ENCODE measurements at regions not wholly inside any gene's neighbourhood (a gene's known extent, or its start where the extent isn't known, plus 50 kb on each side); places are given as distances from the start of the nearest gene placed in this dataset.

- Histone ChIP-seq H3K36me3 (ENCODE audit: insufficient read depth) (no peaks in the 10 kb centered on the region), H3K9ac (no peak overlapping the region), H3K27me3 (ENCODE audit: insufficient read depth, low read depth) (no peaks in the 10 kb centered on the region), H4K20me1 (ENCODE audit: insufficient read depth) (no peaks in the 10 kb centered on the region), H3K4me2 (no peak overlapping the region), H3K79me2 (ENCODE audit: insufficient read depth, low read depth) (no peaks in the 10 kb centered on the region), H3K27ac (no peak overlapping the region), H3K4me1 (ENCODE audit: low read depth, poor library complexity, severe bottlenecking) (no peaks in the 10 kb centered on the region), H2AFZ (ENCODE audit: low read depth) (no peak overlapping the region), H3K4me3 (IDR thresholded peaks at IDR 0.05; ENCODE audit: insufficient read depth, low read depth, low read length) (no peak overlapping the region)
- TF ChIP-seq, protein P1, sequence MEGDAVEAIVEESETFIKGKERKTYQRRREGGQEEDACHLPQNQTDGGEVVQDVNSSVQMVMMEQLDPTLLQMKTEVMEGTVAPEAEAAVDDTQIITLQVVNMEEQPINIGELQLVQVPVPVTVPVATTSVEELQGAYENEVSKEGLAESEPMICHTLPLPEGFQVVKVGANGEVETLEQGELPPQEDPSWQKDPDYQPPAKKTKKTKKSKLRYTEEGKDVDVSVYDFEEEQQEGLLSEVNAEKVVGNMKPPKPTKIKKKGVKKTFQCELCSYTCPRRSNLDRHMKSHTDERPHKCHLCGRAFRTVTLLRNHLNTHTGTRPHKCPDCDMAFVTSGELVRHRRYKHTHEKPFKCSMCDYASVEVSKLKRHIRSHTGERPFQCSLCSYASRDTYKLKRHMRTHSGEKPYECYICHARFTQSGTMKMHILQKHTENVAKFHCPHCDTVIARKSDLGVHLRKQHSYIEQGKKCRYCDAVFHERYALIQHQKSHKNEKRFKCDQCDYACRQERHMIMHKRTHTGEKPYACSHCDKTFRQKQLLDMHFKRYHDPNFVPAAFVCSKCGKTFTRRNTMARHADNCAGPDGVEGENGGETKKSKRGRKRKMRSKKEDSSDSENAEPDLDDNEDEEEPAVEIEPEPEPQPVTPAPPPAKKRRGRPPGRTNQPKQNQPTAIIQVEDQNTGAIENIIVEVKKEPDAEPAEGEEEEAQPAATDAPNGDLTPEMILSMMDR (conservative IDR thresholded peaks at IDR 0.05; ENCODE audit: low read depth, low read length) = no peak
Measured at GRCh38 chr10:91745090-91745831, 53.0 kb upstream of the TNKS2 start.

DNA sequence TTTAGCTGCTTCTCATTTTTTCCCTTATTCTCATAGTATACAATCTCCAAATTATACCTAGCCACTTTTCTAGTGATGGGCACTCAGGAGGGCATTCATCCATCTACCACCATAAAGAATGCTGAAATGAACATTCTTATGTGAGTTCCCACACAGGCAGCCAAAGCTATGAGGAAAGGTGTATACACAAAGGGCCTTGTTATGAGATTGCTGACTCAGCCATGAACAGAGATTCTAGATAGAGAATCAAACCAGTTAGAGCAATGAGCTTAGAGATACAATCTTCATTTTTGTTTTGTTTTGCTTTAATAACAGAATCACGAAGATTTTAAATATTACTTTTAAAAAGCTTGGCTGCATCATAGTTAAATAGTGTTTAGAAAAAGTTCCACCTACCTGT is 54.8 kb upstream of the TNKS2 start:
- H3K36me3 ChIP-seq (ENCODE audit: insufficient read depth) = no peaks in the 10 kb centered on the region
- no peaks in the 10 kb centered on the region for H3K4me1 ChIP-seq (ENCODE audit: low read depth, poor library complexity, severe bottlenecking)
- H2AFZ ChIP-seq (ENCODE audit: low read depth) = no peak overlapping the region
- no peak overlapping the region for H3K9ac ChIP-seq
- H3K4me3 ChIP-seq (IDR thresholded peaks at IDR 0.05; ENCODE audit: insufficient read depth, low read depth, low read length) = no peak overlapping the region
- H3K4me2 ChIP-seq = no peak overlapping the region
- H3K79me2 ChIP-seq (ENCODE audit: insufficient read depth, low read depth) = no peaks in the 10 kb centered on the region
- no peaks in the 10 kb centered on the region for H4K20me1 ChIP-seq (ENCODE audit: insufficient read depth)
- H3K27ac ChIP-seq = no peak overlapping the region
- no peaks in the 10 kb centered on the region for H3K27me3 ChIP-seq (ENCODE audit: insufficient read depth, low read depth)
- TF ChIP-seq, protein P1 (conservative IDR thresholded peaks at IDR 0.05; ENCODE audit: low read depth, low read length) = no peak

- no peaks in the 10 kb centered on the region for H3K36me3 ChIP-seq (ENCODE audit: insufficient read depth)
- no peak overlapping the region for H3K27ac ChIP-seq
- H3K4me3 ChIP-seq (IDR thresholded peaks at IDR 0.05; ENCODE audit: insufficient read depth, low read depth, low read length) = no peak overlapping the region
- no peak overlapping the region for H3K9ac ChIP-seq
- H2AFZ ChIP-seq (ENCODE audit: low read depth) = no peak overlapping the region
- H3K4me2 ChIP-seq = no peak overlapping the region
- H3K79me2 ChIP-seq (ENCODE audit: insufficient read depth, low read depth) = no peaks in the 10 kb centered on the region
- H3K27me3 ChIP-seq (ENCODE audit: insufficient read depth, low read depth) = no peaks in the 10 kb centered on the region
- H4K20me1 ChIP-seq (ENCODE audit: insufficient read depth) = no peaks in the 10 kb centered on the region
- TF ChIP-seq, protein P1 (conservative IDR thresholded peaks at IDR 0.05; ENCODE audit: low read depth, low read length) = no peak
- H3K4me1 ChIP-seq (ENCODE audit: low read depth, poor library complexity, severe bottlenecking) = no peaks in the 10 kb centered on the region
Measured at GRCh38 chr10:91742229-91742628, 56.0 kb upstream of the TNKS2 start.

GRCh38 chr10:91741356-91741755 is 56.9 kb upstream of the TNKS2 start:
- TF ChIP-seq, protein P1 (conservative IDR thresholded peaks at IDR 0.05; ENCODE audit: low read depth, low read length) = no peak
- no peak overlapping the region for H3K27ac ChIP-seq
- no peaks in the 10 kb centered on the region for H4K20me1 ChIP-seq (ENCODE audit: insufficient read depth)
- H3K27me3 ChIP-seq (ENCODE audit: insufficient read depth, low read depth) = no peaks in the 10 kb centered on the region
- no peak overlapping the region for H3K9ac ChIP-seq
- no peaks in the 10 kb centered on the region for H3K4me1 ChIP-seq (ENCODE audit: low read depth, poor library complexity, severe bottlenecking)
- H3K4me3 ChIP-seq (IDR thresholded peaks at IDR 0.05; ENCODE audit: insufficient read depth, low read depth, low read length) = no peak overlapping the region
- H3K4me2 ChIP-seq = no peak overlapping the region
- H3K79me2 ChIP-seq (ENCODE audit: insufficient read depth, low read depth) = no peaks in the 10 kb centered on the region
- H3K36me3 ChIP-seq (ENCODE audit: insufficient read depth) = no peaks in the 10 kb centered on the region
- no peak overlapping the region for H2AFZ ChIP-seq (ENCODE audit: low read depth)

Data from KMS-11 (cell line).